K562 (cell line): ENCODE measurements at regions not wholly inside any gene's neighbourhood (a gene's known extent, or its start where the extent isn't known, plus 50 kb on each side); places are given as distances from the start of the nearest gene placed in this dataset.
A peak's percentile ranks its signal among the peaks of the same experiment; 100 is the strongest.

Experiments used
- ATAC-seq: fragments of 200-7000 bp; cut with Tn5 transposase; 3 replicates; pipeline ENCODE4 v1.9.1; 2020; ENCODE audit warnings: moderate library complexity
- BruUV-seq: library from RNA; stranded (reverse); fragments of 400-500 nt; replicated peaks from 2 replicates; lab custom pipeline; 2021; lab: Mats Ljungman, UMichigan
- CTCF ChIA-PET: fragments of 300-600 bp; formaldehyde crosslinking; extraction: SDS; loops from one replicate; lab custom pipeline; 2021; ENCODE audit warnings: low intra/inter-chr PET ratio; lab: Yijun Ruan, JAX
- POLR2A ChIA-PET: fragments of 300-600, 350-650 bp; sonication (Branson Sonifier 250); formaldehyde crosslinking; extraction: SDS; loops from one replicate; lab custom pipeline; 2021; ENCODE audit warnings: antibody characterized with exemption, inconsistent platforms; lab: Yijun Ruan, JAX
- DNase-seq, 4 experiments: peaks; one replicate each; pipeline versions ENCODE4 v3.0.0 to v3.0.0-alpha.2; 2011 to 2018; ENCODE audit warnings: low spot score in 3 of 4, mixed read lengths in 3 of 4; ENCODE audit errors: extremely low read depth in 1 of 4
- FAIRE-seq: peaks from 2 replicates; lab custom pipeline; 2011; peaks lifted over from hg19 to GRCh38; lab: Jason Lieb, UNC
- H2AFZ ChIP-seq: 2 replicates; pipeline ENCODE4 v1.6.0; 2011; ENCODE audit warnings: low read depth, low read length, control low read depth, inconsistent platforms
- H3K27ac ChIP-seq: fragments of 200-600 bp; 3 replicates; pipeline ENCODE4 v1.8.0; 2011; ENCODE audit warnings: low read depth, mild to moderate bottlenecking, control low read depth, inconsistent platforms, low read length, moderate library complexity, mixed read lengths; ENCODE audit errors: extremely low read depth
- H3K27me3 ChIP-seq, 2 experiments: fragments of 300-600 bp in 1 of 2; 2 replicates in 1 of 2; 3 replicates in 1 of 2; pipeline versions ENCODE4 v1.6.0 to v1.8.0; 2011; ENCODE audit warnings: inconsistent platforms in 2 of 2, low read length in 2 of 2, mild to moderate bottlenecking in 1 of 2, mixed read lengths in 1 of 2, moderate library complexity in 1 of 2; ENCODE audit not compliant: control insufficient read depth in 2 of 2, insufficient read depth in 2 of 2
- H3K36me3 ChIP-seq: fragments of 300-600 bp; 3 replicates; pipeline ENCODE4 v1.8.0; 2011; ENCODE audit warnings: mild to moderate bottlenecking, low read length, inconsistent platforms; ENCODE audit not compliant: control insufficient read depth, insufficient read depth
- H3K4me1 ChIP-seq, 2 experiments: fragments of 200-600 bp in 1 of 2; replicated peaks in 1 of 2; 2 replicates in 1 of 2; 3 replicates in 1 of 2; pipeline versions ENCODE4 v1.5.1 to v1.8.0; 2011; ENCODE audit warnings: inconsistent platforms in 2 of 2, low read length in 2 of 2, mild to moderate bottlenecking in 1 of 2, mixed read lengths in 1 of 2, moderate library complexity in 1 of 2; ENCODE audit not compliant: control insufficient read depth in 2 of 2, insufficient read depth in 2 of 2
- H3K4me2 ChIP-seq: 2 replicates; pipeline ENCODE4 v1.6.1; 2011; ENCODE audit warnings: low read length, control low read depth, inconsistent platforms, mixed read lengths; ENCODE audit not compliant: insufficient read depth
- H3K4me3 ChIP-seq: fragments of 200-600 bp; sonication (generic), shearing (Covaris generic); 2 replicates; pipeline ENCODE4 v1.5.1; 2016; ENCODE audit warnings: control low read depth, inconsistent platforms
- H3K79me2 ChIP-seq: fragments of 200-600 bp; 3 replicates; pipeline ENCODE4 v1.8.0; 2011; ENCODE audit warnings: low read length, inconsistent platforms; ENCODE audit not compliant: control insufficient read depth, insufficient read depth
- H3K9ac ChIP-seq, 2 experiments: 2 replicates each; pipeline versions ENCODE4 v1.6.0 to v1.6.1; 2011; ENCODE audit warnings: low read depth in 2 of 2, low read length in 2 of 2, control low read depth in 1 of 2, inconsistent platforms in 1 of 2, mild to moderate bottlenecking in 1 of 2, mixed read lengths in 1 of 2; ENCODE audit not compliant: insufficient read depth in 1 of 2
- H3K9me1 ChIP-seq: one replicate; pipeline ENCODE4 v1.6.0; 2011; ENCODE audit warnings: inconsistent platforms, mild to moderate bottlenecking, low read length, moderate library complexity; ENCODE audit not compliant: control insufficient read depth, insufficient read depth
- H3K9me3 ChIP-seq: replicated peaks from 2 replicates; pipeline ENCODE4 v1.5.1; 2011; ENCODE audit warnings: low read depth, low read length, inconsistent platforms; ENCODE audit not compliant: control insufficient read depth, insufficient read depth
- H4K20me1 ChIP-seq: replicated peaks from 2 replicates; pipeline ENCODE4 v1.6.1; 2011; ENCODE audit warnings: low read length, inconsistent platforms, mixed read lengths; ENCODE audit not compliant: control insufficient read depth, insufficient read depth
- E2F1 ChIP-seq: sonication (generic); formaldehyde crosslinking; IDR thresholded peaks from 2 replicates; pipeline ENCODE4 v1.8.1; 2023; ENCODE audit warnings: mild to moderate bottlenecking, missing genetic modification reagents, moderate library complexity
- E2F3 ChIP-seq: fragments of 250-450 bp; sonication (Bioruptor Pico); IDR thresholded peaks from 2 replicates; pipeline ENCODE4 v1.4.0; 2020; ENCODE audit warnings: mild to moderate bottlenecking
- HDAC2 ChIP-seq: fragments of 450-650 bp; IDR thresholded peaks from 2 replicates; pipeline ENCODE4 v1.6.1; 2016; ENCODE audit warnings: mild to moderate bottlenecking
- SIX5 ChIP-seq, 2 experiments: IDR thresholded peaks; 2 replicates each; pipeline ENCODE4 v1.6.1; 2011; ENCODE audit warnings: low read length in 2 of 2, borderline replicate concordance in 1 of 2, low read depth in 1 of 2, mild to moderate bottlenecking in 1 of 2, moderate library complexity in 1 of 2; ENCODE audit not compliant: insufficient read depth in 1 of 2
- TRIM28 ChIP-seq: fragments of 450-650 bp; IDR thresholded peaks from 2 replicates; pipeline ENCODE4 v1.6.1; 2017
- ZNF316 ChIP-seq: fragments of 450-650 bp; IDR thresholded peaks from 2 replicates; pipeline ENCODE4 v1.6.1; 2016
- WGBS: fragments of 100-300 bp; shearing (Covaris generic); methylation state at CpG from one replicate; pipeline ENCODE4 v1.1.6; 2016; ENCODE audit warnings: low coverage, mixed read lengths; ENCODE audit not compliant: insufficient coverage; ENCODE audit errors: missing lambda C conversion rate; 5-methylcytosine and 5-hydroxymethylcytosine counted together
- in situ Hi-C: fragments of 300-500 bp; cut with MboI; formaldehyde crosslinking; loops from 4 replicates; pipeline ENCODE4 v1.15.0; 2018; ENCODE audit warnings: inconsistent platforms, mixed read lengths
- intact Hi-C: fragments of 100-400 bp; cut with micrococcal nuclease; formaldehyde crosslinking; loops from 2 replicates; pipeline ENCODE4 v1.14.2; 2022

GRCh38 chr11:10991393-10991792 is 133.5 kb upstream of the ZBED5 start (continued):
- no peak for TF ChIP-seq SIX5 (IDR thresholded peaks at IDR 0.05; ENCODE audit: borderline replicate concordance in 1 of 2, insufficient read depth in 1 of 2, low read depth in 1 of 2, low read length in 2 of 2)

- Histone ChIP-seq H3K27me3 (no peaks in the 10 kb centered on the region), H2AFZ (peak overlapping the region; percentile 63), H3K9me3 (no peaks in the 10 kb centered on the region), H3K27ac (no peak overlapping the region), H3K4me1 (peaks cover 14 to 16% of the 10 kb centered on the region in 2 experiments), H3K9me1 (no peaks in the 10 kb centered on the region), H3K36me3 (no peaks in the 10 kb centered on the region), H4K20me1 (no peaks in the 10 kb centered on the region), H3K4me2 (0 out of 2 replicates have a peak overlapping the region, but pooled peaks have one; percentile 34), H3K9ac (no peak overlapping the region), H3K4me3 (no peak overlapping the region), H3K79me2 (no peaks in the 10 kb centered on the region)
- CTCF ChIA-PET: no interaction called here
- ATAC-seq (no peak; the same call in 2 of the 3 replicates), FAIRE-seq (no peak), DNase-seq (peak in 1 of 4 experiments; percentile 5)
- 44% methylated on average over 3 of the region's 3 CpGs for WGBS
- intact Hi-C loops: no loop called here
- in situ Hi-C loops: no loop called here
- no TSS peak for BruUV-seq
- peak; percentile 4; the same call in 1 of the 2 replicates for TF ChIP-seq ZNF316
- no peak for TF ChIP-seq E2F3 (CRISPR knock-in tag)
- TF ChIP-seq HDAC2: 0 out of 2 replicates have a peak, but pooled peaks have one; percentile 4
- no peak for TF ChIP-seq E2F1
- TF ChIP-seq TRIM28: no peak
- POLR2A ChIA-PET: interaction anchor here (0.6 to 2.6 kb wide), 6 partner anchors 11 to 207 kb away, joined by 3 to 7 read pairs (median 3); no protein-coding TSS in a partner anchor
Observed at GRCh38 chr11:10990637-10991193, 132.9 kb upstream of the ZBED5 start.
